GM23248 (cell line): ENCODE measurements at regions not wholly inside any gene's neighbourhood (a gene's known extent, or its start where the extent isn't known, plus 50 kb on each side); places are given as distances from the start of the nearest gene placed in this dataset.

ENCODE experiments used
- EZH2 ChIP-seq: fragments of 200-600 bp; sonication (generic); IDR thresholded peaks from 2 replicates; pipeline ENCODE4 v1.6.1; 2018; ENCODE audit warnings: antibody characterized with exemption, mild to moderate bottlenecking; ENCODE audit not compliant: insufficient read depth, poor library complexity, severe bottlenecking
- EZH2phosphoT487 ChIP-seq: fragments of 200-600 bp; sonication (generic); IDR thresholded peaks from 2 replicates; pipeline ENCODE4 v1.6.1; 2018; ENCODE audit warnings: antibody characterized with exemption, moderate library complexity, mild to moderate bottlenecking, low read depth; ENCODE audit not compliant: insufficient read depth

GRCh38 chr5:103476811-103477210 is 85.8 kb downstream of the NUDT12 start:
- TF ChIP-seq EZH2 (no peak), EZH2phosphoT487 (no peak)
